ENCODE measurements at regions not wholly inside any gene's neighbourhood (a gene's known extent, or its start where the extent isn't known, plus 50 kb on each side); places are given as distances from the start of the nearest gene placed in this dataset.
"Not testable (repeated sequence)": the region's sequence is repeated elsewhere in the genome, so short reads cannot be mapped to it uniquely, and the experiment has no call there.

DNA sequence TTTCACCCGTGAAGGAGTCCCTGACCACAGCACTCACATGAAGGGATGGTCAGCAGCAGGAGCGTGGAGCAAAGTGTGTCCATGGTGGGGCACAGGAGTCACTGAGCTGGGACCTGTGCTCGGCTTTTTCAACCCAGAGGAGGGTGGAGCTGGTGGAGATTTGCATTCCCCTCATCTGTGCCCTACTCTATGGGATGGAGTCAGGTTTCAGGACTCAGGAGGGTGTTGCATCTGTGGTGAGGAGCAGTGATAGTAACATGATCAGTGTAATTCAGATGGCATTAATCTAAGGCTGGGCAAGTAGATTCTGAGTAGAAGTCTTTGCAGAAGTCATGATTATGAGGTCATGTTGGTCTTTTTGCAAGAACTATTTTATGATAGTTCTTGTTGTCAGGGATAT is 511.9 kb downstream of the TMEM121 start:
- DNase-seq, result no peak

DNA sequence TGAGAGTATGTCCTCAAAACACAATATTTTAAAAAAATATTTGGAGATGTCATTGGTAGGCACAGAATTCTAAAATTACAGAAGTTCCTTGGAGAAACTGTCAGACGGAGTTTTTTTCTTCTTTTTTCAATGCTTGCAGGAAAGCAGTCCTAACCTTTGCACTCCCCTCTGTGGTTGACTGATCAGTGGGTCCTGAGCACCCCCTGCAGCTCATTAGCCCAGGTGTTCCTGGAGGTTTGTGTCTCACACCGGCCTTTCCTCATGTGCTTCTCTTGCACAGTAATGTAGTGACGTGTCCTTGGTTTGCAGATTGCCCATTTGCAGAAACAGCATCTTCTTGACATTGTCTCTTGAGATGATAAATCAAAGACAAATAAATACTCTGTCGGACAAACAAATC is 513.0 kb downstream of the TMEM121 start:
- no peak for DNase-seq

DNA sequence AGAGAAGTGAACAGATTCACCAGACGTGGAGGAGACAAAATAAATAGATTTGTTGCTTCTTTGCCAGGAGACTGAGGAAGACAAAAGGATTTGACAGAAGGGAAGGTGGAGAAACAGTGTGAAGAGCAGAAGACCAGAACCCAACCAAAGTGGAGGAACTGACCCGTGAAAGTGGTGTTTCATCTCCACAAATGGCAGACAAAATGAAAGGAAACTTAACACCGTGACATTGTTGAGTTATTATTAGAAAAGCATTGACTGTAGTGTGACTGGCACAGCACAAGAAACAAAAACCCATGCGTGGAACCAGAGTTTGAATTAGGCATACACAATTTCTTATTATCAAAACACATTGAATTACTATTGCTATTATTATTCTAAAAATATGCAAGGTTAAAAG is 518.1 kb downstream of the TMEM121 start:
- no peak for DNase-seq

DNA sequence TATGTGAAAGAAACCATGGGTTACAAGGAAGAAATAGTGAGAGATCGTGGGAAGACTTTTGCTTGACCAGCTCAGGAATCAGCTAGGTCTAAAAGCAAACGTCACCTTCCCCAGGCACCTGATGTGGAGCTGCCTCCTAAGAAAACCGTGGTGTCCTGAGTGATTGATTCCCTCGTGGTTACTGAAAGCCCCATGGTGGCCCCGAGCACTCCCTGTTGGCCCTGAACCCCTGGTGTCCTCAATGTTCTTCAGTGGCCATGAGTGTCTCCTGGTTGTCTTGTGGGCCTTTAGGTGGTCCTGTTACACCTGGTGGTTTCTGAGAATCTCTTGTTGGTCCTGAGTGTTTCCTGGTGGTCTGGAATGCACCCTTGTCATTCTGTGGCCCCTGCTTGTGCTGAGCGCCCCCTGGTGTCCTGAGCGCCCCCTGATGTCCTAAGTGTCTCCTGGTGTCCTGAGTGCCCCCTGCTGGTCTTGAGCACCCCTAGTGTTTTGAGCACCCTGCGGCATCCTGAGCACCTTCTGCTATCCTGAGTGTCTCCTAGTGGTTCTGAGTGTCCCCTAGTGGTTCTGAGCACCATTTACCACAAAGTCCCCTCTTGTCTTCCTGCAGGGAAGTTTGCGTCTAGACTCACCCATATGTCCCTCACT is 518.7 kb downstream of the TMEM121 start:
- peak; percentile 34 for DNase-seq

DNA sequence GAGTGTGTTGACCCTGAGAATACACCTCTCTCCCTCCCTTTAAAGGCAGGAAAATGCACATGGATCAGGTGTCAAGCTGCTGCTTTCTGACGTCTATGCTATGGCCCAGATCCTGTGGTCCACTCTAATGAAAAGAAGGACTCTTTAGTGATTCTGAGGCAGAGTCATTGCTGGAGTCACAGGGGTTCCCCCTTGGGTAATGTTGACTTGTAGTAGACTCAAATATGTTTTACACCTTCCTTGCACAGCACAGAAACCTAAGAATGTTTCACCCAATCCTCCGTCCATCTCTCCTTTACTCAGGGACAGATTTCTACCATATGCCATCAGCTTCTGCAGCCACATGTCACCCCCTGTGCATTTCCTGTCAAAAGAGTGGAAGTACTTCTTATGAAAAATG is 525.4 kb downstream of the TMEM121 start:
- DNase-seq, result no peak

DNA sequence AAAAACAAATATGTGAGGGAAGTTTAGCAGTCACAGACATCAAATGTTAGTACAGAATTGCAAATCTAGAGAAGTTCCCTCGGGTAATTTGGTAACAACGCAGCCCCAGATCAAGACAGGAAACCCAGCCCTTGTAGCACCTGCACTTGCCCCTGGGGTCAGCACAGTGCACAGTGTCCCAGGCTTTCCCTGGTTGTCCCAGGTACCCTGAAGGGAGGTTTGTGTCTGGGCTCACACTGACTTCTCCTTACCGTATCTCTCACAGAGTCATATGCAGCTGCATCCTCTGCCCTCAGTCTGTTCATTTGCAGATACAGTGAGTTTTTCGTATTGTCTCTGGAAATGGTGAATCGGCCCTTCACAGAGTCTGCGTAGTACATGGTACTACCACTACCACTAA is 528.9 kb downstream of the TMEM121 start:
- DNase-seq, result no peak

DNA sequence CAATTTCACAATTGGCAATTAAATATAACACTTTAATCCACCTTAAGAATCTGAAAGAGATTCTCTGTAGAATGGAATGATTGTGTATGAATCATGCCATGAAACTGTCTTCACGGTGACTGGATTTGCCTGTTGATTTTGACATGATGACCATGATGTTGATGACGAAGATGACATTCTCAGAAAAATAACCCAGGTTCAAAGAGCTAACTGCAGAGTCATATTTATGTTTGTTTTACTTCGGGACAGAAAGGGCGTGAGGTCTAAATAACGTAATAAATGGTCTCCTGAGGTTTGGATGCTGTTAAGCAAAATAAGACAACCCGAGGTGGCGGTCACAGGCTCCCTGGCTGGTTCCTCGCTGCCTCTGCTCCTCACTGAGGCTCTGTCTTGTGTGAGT is 532.0 kb downstream of the TMEM121 start:
- DNase-seq, result no peak

DNA sequence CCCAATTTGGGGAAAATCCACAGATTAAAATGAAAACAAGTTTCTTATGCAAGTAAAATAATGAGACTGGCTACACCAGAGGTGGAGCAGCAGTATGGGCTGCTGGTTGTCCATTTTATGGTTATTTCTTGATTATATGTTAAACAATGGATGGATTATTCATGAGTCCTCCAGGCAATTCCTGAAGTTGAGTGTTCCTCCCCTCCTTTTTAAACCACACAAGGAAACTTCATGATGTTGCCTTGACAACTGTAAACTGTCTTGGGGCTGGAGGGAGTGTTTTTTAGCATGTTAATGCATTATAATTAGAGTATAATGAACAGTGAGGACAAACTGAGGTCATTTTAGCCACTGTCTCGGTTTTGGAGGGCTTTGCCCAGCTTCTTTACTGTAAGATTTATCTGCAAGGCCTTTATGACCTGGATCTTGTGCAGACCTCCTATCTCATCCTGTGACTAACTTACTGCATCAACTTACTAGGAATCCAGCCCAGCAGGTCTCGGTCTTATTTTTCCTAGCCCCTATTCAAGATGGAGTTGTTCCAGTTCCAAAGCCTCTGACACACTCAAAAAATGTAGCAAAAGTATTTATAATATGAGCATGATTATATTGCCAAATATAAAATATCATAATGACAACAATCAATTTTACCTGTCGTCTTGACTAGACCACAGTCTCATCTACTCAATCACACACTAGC is 534.0 kb downstream of the TMEM121 start:
- no peak for DNase-seq

DNA sequence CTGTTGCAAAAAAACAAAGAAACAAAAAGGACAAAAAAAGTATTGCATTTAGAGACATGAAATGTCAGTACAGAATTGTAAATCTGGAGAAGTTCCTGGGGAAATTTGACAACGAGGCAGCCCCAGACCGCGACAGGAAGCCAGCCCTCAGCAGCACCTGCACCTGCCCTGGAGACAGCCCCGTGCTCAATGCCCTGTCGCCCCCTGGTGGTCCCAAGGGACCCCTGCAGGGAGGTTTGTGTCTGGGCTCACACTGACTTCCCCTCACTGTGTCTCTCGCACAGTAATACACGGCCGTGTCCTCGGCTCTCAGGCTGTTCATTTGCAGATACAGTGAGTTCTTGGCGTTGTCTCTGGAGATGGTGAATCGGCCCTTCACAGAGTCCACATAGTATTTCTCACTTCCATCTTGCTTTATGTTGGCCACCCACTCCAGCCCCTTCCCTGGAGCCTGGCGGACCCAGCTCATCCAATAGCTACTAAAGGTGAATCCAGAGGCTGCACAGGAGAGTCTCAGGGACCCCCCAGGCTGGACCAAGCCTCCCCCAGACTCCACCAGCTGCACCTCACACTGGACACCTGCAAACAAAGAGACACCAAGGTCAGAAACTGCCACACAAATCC is 535.6 kb downstream of the TMEM121 start:
- DNase-seq, result not testable (repeated sequence)

DNA sequence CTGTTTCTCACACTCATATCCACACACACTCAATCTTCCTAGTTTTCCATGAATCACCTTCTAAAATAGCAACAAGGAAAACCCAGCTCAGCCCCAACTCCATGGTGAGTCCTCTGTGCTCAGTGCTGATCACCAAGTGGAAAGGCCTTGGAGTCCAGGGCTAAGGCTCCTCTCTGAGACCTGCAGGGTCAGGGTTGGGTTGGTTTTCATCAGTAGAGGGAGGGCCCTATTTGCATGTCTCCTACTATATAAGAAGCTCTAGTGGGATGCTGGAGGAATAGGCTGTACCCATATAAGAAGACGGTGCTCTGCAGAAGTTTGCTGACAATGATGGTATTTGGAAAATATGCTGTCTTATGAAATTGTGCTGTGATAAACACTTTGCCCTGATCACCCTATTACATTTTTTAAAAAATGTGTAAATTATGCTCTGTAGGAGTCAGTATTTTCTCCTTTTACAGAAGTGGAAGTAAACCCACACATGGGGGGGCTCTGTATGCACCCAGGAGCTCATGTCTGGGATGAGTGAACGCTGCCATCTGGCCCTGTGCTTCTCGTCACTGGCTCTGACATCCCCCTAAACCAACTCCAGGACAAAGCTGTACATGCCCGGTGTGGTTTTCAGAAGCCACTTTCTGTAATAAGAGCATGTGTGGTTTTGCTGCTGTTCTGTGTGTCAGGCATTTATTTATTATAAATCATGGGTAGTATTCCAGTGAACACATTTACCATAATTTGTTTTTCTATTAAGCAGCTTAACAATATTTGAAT is 536.3 kb downstream of the TMEM121 start:
- DNase-seq, result no peak

DNA sequence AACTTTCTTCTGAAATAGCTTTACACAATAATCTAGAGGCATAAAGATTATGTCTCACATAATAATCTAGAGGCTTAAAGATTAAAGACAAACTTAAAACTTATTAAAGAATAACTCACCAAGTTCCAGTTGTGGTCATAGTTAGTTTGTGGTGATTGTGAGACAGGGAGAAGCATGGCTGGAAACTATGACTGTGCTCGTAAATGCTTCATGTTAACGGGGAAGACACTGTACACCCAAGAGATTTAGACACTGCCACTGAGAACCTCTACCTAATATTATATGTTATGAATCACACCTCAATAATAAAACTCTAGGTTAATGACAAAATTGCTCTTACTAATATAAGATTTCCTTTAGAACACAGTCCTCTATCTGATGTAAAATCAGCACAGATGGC is 541.6 kb downstream of the TMEM121 start:
- no peak for DNase-seq

DNA sequence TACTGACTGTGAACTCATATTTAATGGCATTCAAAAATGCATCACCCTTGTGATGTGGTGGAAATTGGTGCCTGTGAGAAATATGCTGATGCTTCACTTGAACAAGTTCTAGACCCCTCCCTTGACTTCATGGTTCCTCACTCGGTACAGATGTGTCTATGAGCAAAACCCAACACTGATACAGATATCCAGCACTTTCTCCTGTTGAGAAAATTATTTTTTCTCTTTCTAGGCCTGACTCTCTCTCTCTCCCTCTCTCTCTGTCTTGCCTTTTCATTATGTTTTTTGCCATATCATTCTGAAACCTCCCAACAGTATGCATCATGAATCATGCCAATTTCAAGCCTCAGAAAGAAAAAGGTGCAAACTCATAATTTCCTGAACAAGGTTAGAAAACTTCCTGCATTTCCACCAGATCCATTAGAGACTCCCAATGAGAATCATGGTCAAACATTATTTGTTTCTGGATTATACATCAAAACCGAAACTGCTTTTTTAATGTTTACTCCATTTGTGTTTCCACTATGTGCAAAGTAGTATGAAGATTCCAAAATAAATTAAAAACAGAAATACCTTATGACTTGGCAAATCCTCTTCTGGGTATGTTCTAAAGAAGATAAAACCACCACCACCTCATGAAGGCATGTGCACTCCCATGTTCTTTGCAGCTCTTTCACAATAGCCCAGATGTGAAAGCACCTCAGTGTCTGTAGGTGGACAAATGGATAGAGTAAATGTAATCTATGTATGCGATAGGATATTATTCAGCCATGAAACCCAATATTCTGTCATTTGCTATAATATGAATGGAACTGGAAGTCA is 543.6 kb downstream of the TMEM121 start:
- DNase-seq, result no peak

DNA sequence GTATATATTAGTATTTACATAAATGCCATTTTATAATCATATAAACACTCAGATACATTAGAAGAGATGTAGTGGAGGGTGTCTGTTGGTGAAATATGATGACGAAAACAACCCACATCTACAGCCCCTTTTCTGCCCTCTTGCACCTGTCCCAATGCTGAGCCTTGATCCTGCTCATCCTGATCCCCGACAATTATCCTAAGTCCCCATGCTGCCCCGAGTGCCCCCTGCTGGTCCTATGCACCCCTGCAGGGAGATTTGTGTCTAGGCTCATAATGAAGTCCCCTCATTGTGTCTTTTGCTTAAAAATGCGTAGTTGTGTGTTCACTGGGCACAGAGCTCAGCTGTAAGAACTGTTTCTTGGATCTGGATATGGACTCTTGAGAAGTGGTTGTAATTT is 554.5 kb downstream of the TMEM121 start:
- no peak for DNase-seq

DNA sequence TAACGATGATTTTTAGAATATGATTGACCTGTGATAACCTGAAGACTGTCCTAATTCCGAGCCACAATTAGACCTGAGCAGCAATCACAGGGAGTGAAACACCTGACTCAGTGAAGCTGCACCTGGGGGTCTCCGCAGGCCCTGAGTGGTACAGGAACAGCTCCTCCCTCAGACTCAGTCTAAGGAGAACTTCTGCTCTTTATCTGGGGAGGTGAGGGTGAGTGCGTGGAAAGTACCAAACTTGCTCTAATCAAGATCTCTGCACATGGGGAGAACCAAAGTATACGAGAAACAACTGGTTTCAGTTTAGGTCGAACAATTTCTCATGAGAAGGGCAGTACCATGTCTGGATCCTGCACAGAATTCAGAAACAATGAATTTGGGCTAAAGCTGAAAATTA is 555.3 kb downstream of the TMEM121 start:
- DNase-seq, result not testable (repeated sequence)

DNA sequence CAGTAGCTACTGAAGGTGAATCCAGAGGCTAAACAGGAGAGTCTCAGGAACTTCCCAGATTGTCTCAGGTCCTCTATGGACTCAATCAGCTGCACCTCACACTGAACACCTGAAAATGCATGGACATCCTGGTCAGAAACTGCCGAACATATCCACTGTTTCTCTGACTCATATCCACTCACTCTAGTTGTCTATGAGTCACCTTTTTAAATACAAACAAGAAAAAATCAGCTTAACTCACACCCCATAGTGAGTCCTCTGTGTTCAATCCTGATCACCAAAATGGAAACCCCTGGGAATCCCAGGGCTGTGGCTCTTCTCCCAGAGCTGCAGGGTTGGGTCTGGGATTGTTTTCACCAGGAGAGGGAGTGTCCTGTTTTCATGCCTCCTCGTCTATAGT is 556.7 kb downstream of the TMEM121 start:
- no peak for DNase-seq

DNA sequence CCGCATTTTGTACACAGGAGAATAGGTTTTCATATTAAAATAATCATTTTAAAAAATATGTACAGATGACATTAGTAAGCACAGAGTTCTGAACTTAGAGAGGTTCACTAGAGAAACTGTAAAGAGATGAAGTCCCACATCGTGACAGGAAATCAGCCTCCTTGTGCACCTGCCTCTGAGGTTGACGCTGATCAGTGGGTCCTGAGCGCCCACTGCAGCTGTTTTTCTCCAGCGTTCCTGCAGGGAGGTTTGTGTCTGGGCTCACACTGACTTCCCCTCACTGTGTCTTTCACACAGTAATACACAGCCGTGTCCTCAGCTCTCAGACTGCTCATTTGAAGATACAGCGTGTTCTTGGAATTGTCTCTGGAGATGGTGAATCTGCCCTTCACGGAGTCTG is 561.5 kb downstream of the TMEM121 start:
- no peak for DNase-seq

DNA sequence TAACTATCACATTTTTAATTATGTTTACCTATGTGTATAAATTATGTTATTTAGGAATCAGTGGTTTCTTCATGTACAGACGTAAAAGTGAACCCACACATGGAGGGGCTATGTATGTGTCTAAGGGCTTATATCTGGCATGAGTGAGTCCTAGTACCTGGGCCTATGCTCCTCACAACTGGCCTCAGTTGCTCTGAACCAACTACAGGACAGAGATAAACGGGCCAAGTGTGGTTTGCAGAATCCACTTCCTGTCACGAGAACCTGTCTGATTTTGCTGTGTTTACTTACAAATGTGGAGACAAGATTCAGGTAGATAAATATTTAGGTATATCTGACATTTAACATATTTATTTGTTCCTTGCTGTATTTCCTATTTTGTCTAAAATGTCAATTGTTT is 562.5 kb downstream of the TMEM121 start:
- not testable (repeated sequence) for DNase-seq

DNA sequence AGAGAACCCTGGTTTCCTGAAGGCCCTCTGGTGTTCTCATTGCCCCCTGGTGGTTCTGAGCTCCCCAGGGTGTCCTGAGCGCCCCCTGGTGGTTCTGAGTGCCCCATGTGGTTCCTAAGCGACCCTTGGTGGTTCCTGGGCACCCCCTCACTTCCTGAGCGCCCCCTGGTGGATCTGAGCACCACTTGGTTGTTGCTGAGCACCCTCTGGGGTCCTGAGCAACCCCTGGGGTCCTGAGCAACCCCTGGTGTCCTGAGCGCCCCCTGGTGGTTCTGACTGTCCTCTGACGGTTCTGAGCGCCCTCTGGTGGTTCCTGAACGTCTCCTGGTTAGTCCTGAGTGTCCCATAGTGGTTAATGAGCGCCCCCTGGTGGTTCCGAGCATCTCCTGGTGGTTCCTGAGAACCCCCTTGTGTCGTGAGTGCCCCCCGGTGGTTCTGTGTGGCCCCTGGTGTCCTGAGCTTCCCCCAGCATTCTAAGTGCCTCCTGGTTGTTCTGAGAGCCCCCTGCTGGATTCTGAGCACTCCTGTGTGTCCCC is 568.3 kb downstream of the TMEM121 start:
- DNase-seq, result no peak

DNA sequence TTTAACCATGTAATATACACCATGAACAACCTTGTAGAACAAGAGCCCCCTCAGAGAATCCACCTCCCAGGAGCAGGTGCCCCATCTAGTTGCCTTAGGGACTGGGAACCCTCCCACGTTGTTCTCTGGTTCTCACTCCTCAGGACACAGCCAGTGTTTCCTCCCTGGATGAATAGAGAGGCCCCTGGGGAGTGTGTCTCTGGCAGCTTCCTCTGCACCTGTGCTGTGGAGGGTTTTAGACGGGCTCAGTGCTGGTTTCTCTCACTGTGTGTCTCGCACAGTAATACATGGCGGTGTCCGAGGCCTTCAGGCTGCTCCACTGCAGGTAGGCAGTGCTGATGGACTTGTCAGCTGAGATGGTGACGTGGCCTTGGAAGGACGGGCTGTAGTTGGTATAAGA is 581.3 kb downstream of the TMEM121 start:
- DNase-seq, result no peak

DNA sequence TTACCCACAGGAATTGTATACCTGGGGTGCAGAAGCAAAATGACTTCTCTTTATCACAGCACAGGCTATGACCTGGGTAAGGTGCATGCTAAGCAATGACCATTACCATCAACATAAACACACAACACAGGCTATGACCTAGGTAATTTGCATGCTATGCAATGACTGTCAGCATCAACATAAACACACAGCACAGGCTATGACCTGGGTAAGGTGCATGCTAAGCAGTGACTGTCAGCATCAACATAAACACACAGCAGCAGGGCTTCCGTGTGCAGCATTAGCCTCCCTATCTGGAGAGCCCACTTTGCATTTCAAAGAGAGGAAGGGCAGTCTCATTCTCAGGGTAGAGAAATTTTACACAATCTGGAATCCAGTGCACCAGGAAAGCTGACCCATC is 583.0 kb downstream of the TMEM121 start:
- no peak for DNase-seq

DNA sequence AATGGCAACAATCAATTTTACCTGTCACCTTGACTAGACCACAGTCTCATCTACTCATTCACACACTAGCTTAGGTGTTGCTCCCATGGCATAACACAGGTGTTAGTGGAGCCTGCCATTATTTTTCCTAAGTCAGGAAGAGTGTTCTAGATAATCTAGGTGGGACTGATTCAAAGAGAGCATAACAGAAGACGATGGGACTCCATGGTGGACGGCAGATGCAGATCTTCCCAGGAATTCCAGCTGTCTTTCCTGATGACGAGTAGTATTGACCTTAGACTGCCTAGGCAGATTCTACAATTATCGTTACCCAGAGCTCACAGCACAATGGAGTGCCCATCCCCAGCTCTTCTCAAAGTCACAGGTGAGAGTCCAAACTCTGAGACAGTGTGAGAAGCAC is 589.0 kb downstream of the TMEM121 start:
- DNase-seq, result no peak

DNA sequence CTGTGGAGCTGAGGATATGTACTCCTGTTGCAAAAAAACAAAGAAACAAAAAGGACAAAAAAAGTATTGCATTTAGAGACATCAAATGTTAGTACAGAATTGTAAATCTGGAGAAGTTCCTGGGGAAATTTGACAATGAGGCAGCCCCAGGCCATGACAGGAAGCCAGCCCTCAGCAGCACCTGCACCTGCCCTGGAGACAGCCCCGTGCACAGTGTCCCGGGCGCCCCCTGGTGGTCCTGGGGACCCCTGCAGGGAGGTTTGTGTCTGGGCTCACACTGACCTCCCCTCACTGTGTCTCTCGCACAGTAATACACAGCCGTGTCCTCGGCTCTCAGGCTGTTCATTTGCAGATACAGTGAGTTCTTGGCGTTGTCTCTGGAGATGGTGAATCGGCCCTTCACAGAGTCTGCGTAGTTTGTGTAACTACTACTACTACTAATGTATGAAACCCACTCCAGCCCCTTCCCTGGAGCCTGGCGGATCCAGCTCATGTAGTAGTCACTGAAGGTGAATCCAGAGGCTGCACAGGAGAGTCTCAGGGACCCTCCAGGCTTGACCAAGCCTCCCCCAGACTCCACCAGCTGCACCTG is 590.1 kb downstream of the TMEM121 start:
- not testable (repeated sequence) for DNase-seq
